HG02973 (cell line): ENCODE measurements at regions not wholly inside any gene's neighbourhood (a gene's known extent, or its start where the extent isn't known, plus 50 kb on each side); places are given as distances from the start of the nearest gene placed in this dataset.

ENCODE experiments used
- ATAC-seq: cut with Tn5 transposase; IDR thresholded peaks from one replicate; pipeline ENCODE4 v1.9.1; 2021; ENCODE audit warnings: moderate library complexity; ENCODE audit not compliant: unreplicated experiment

DNA sequence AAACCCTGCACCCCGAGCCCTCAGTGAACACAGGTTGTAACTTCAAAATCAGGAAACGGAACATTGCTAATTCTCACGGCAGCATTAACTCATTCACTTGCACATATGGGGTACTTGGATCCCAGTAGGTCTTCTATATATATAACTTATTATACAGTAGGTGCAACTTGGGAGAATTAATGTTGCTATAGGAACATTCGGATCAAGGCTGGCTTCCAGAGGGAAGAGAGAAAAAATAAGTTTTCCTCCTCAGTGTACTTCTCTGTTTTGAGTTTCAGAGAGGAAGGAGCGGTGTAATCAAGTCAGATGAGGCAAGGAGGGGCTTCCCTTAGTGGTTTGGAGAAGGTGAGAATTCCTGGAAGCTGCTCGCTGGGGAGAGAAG, 90.9 kb upstream of the ZNF507 start:
- no peak for ATAC-seq

- ATAC-seq, result no peak
These were observed 89.7 kb upstream of the ZNF507 start for GRCh38 chr19:32255536-32256295.

- no peak for ATAC-seq
These were observed 89.0 kb upstream of the ZNF507 start for GRCh38 chr19:32256341-32256975.

DNA sequence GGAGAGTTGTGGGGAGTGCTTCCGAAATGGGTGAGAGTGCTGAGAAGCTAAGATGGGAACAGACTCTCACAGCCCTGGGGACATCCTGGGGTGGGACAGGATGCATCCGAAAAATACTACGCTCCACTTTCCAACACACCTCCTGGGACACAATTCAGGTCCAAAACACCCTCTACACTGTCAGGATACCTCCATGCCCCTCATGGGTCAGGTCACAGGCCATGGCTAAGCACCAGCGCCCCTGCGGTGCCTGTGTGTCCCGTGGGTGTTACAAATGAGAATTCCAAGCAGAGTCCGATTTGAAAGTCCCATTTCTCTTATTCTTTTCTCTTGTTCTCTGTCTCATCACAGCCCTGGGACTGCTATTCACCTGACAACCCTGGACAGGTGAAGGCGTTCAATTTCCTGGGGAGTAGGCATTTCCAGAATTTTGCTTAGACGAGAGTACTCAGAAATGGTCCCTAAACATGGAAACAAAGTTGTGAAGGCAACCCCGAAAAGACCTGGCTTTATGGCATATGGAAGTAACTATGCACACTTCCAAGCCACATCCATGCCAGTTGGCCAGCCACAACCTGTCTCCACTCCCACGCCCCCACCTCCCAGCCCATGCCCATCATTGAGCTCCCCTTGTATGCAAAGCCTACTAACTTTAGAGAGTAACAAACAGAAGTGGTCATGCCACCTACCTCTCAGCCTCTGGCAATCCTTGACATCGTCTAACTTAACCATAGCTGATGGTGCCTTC, 87.9 kb upstream of the ZNF507 start:
- ATAC-seq, result no peak

DNA sequence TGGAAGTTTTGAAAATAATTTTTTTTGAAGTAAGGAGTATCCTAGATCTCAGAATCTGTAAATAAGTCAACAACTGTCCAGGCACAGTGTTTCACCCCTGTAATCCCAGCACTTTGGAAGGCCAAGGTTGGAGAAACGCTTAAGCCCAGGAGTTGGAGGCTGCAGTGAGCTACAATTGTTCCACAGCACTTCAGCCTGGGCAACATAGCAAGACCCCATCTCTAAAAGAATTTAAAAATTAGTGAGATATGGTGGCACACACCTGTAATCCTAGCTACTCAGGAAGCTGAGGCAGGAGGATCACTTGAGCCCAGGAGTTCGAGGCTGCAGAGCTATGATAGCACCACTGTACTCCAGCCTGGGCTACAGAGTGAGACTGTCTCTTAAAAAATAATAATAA, 87.2 kb upstream of the ZNF507 start:
- ATAC-seq, result no peak

DNA sequence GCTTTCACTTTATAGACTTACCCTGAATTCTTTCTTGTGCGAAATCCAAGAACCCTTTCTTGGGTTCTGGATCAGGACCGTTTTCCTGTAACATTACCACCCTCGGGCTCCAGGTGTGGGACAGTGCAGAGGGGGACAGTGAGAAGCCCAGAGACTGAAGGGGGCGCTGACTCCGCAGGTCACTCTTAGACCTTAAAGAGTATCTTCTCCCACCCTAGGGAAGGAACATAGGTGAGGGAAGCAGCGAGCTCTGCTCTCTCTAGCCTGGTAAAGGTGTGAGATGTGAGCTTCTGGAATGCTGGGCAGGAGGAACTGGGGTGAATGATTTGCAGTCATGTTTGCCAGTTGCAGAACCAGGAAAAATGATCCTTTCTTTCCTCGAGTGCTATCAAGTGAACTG, 80.8 kb upstream of the ZNF507 start:
- ATAC-seq, result no peak

DNA sequence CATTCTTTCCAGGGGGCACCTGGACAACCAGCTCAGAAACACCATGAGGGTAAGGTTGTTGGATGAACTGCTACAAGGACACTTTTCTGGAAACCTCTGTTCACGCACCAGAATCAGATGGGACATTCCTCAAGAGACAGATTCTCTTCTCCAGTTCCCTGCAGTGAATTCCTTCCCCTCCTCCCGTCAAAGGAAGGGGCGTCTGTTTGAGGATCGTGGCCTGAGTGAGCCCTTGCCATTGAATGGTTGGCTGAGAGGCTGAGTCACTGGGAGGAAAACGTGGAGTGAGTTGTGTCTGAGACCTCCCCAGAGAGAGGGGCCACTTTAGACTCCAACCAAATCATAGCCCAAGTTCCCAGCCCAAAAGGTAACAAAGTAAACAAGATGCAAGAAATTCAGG, 79.4 kb upstream of the ZNF507 start:
- ATAC-seq, result no peak

GRCh38 chr19:32266460-32266859, 79.0 kb upstream of the ZNF507 start:
- ATAC-seq, result no peak

DNA sequence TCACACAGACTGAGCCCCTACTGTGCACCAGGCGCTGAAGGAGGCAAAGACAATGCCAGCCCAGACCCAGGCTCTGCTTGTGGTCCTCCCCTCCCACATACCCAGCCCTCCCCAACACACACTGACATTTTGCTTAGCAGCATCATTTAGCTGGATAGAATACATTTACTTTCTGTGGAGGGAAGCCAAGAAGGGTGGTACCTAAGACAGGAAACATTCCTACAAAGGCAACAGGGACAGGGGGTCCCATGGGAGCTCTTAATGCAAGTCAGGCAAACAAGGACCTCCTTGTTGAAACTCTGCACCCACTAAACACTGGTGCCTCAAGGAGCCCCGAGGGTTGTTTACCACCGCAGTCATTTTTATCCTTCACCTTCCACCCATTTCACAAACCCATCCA, 77.0 kb upstream of the ZNF507 start:
- no peak for ATAC-seq

GRCh38 chr19:32269831-32270230, 75.6 kb upstream of the ZNF507 start:
- ATAC-seq, result no peak

- no peak for ATAC-seq
These were observed 71.9 kb upstream of the ZNF507 start for GRCh38 chr19:32273483-32273882.

- no peak for ATAC-seq
These were observed 58.3 kb upstream of the ZNF507 start for GRCh38 chr19:32287086-32287485.

GRCh38 chr19:32287811-32288227, 57.6 kb upstream of the ZNF507 start:
- no peak for ATAC-seq

DNA sequence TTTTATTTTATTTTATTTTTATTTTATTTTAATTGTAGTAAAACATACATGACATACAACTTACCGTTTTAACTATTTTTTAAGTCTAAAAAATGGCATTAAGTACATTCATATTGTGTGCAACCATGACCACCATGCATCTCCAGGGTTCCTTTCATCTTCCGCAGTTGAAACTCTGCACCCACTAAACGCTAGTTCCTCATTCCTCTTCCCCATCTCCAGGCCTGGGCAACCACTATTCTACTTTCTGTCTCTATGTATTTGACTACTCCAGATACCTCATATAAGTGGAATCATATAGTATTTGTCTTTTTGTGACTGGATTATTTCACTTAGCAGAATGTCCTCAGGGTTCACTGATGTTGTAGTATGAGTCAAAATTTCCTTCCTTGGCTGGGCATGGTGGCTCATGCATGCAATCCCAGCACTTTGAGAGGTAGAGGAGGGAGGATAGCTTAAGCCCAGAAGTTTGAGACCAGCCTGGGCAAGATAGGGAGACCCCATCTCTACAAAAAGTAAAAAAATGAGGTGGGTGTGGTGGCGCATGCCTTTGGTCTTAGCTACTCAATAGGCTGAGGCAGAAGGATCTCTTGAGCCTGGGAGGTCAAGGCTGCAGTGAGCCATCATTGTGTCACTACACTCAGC, 55.7 kb upstream of the ZNF507 start:
- ATAC-seq, result no peak

GRCh38 chr19:32291876-32292275, 53.5 kb upstream of the ZNF507 start:
- no peak for ATAC-seq

GRCh38 chr19:32294871-32295438, 50.5 kb upstream of the ZNF507 start:
- no peak for ATAC-seq
